ENCODE measurements at regions not wholly inside any gene's neighbourhood (a gene's known extent, or its start where the extent isn't known, plus 50 kb on each side); places are given as distances from the start of the nearest gene placed in this dataset.

- no peak for TF ChIP-seq ZNF692 (tag by site-specific recombination; IDR thresholded peaks at IDR 0.05)
- no peak for TF ChIP-seq ZNF626 (tag by site-specific recombination; IDR thresholded peaks at IDR 0.05)
- TF ChIP-seq SP2 (tag by site-specific recombination; IDR thresholded peaks at IDR 0.05) = no peak
- TF ChIP-seq ZNF558 (tag by site-specific recombination; IDR thresholded peaks at IDR 0.05) = no peak
Measured at GRCh38 chr9:82716821-82717220, 346.1 kb downstream of the RASEF start (continued).

GRCh38 chr9:82720515-82720914 is 342.4 kb downstream of the RASEF start:
- no peak overlapping the region for H3K27ac ChIP-seq (ENCODE audit: extremely low read depth, low read depth, low read length)
- CTCF ChIA-PET = no interaction called here
- POLR2A ChIA-PET = no interaction called here
- TF ChIP-seq ZBTB21 (tag by site-specific recombination; IDR thresholded peaks at IDR 0.05) (no peak), ZNF621 (tag by site-specific recombination; IDR thresholded peaks at IDR 0.05) (no peak)
- no peak overlapping the region for H3K4me3 ChIP-seq (ENCODE audit: low read depth, low read length)
- H3K36me3 ChIP-seq (ENCODE audit: control insufficient read depth in 2 of 2, insufficient read depth in 1 of 2, low read length in 2 of 2) = no peaks in the 10 kb centered on the region
- no peaks in the 10 kb centered on the region for H3K9me3 ChIP-seq (ENCODE audit: control insufficient read depth, insufficient read depth, low read depth, low read length)
- H3K4me1 ChIP-seq (ENCODE audit: control insufficient read depth, insufficient read depth, low read length) = no peaks in the 10 kb centered on the region

- H3K9me3 ChIP-seq (ENCODE audit: control insufficient read depth, insufficient read depth, low read depth, low read length) = no peaks in the 10 kb centered on the region
- CTCF ChIA-PET = no interaction called here
Measured at GRCh38 chr9:82721593-82721992, 341.3 kb downstream of the RASEF start.

GRCh38 chr9:82722051-82722450 is 340.9 kb downstream of the RASEF start:
- no peaks in the 10 kb centered on the region for H3K4me1 ChIP-seq (ENCODE audit: control insufficient read depth, insufficient read depth, low read length)
- POLR2A ChIA-PET = no interaction called here
- H3K27ac ChIP-seq (ENCODE audit: extremely low read depth, low read depth, low read length) = no peak overlapping the region
- CTCF ChIA-PET = interaction anchor here (0.6 kb wide), 1 partner anchor 210 kb away, joined by 3 read pairs; no protein-coding TSS in a partner anchor
- no peaks in the 10 kb centered on the region for H3K9me3 ChIP-seq (ENCODE audit: control insufficient read depth, insufficient read depth, low read depth, low read length)
- H3K36me3 ChIP-seq (ENCODE audit: control insufficient read depth in 2 of 2, insufficient read depth in 1 of 2, low read length in 2 of 2) = no peaks in the 10 kb centered on the region
- H3K4me3 ChIP-seq (ENCODE audit: low read depth, low read length) = no peak overlapping the region
- TF ChIP-seq REPIN1 (tag by site-specific recombination; IDR thresholded peaks at IDR 0.05; ENCODE audit: low read depth) (no peak), ZNF629 (tag by site-specific recombination; IDR thresholded peaks at IDR 0.05) (no peak), ZNF776 (tag by site-specific recombination; IDR thresholded peaks at IDR 0.05; ENCODE audit: borderline replicate concordance) (no peak), ZBTB49 (tag by site-specific recombination; IDR thresholded peaks at IDR 0.05; ENCODE audit: low read depth) (no peak), ZBTB21 (tag by site-specific recombination; IDR thresholded peaks at IDR 0.05) (no peak), ZFP37 (tag by site-specific recombination; IDR thresholded peaks at IDR 0.05) (no peak), ZNF521 (tag by site-specific recombination; IDR thresholded peaks at IDR 0.05) (no peak), ZNF843 (tag by site-specific recombination; IDR thresholded peaks at IDR 0.05) (no peak), ZNF223 (tag by site-specific recombination; IDR thresholded peaks at IDR 0.05) (no peak), SCRT1 (tag by site-specific recombination; IDR thresholded peaks at IDR 0.05; ENCODE audit: borderline replicate concordance) (no peak), ZFP41 (tag by site-specific recombination; IDR thresholded peaks at IDR 0.05; ENCODE audit: borderline replicate concordance) (no peak)

More at GRCh38 chr9:82721593-82721992, 341.3 kb downstream of the RASEF start:
- no peak overlapping the region for H3K4me3 ChIP-seq (ENCODE audit: low read depth, low read length)
- TF ChIP-seq ZNF707 (tag by site-specific recombination; IDR thresholded peaks at IDR 0.05) (no peak), ZNF701 (tag by site-specific recombination; IDR thresholded peaks at IDR 0.05) (no peak), ZNF10 (tag by site-specific recombination; IDR thresholded peaks at IDR 0.05) (no peak), ZNF704 (tag by site-specific recombination; IDR thresholded peaks at IDR 0.05) (no peak), KLF10 (tag by site-specific recombination; IDR thresholded peaks at IDR 0.05) (no peak), ZEB2 (tag by site-specific recombination; IDR thresholded peaks at IDR 0.05) (no peak), ZNF366 (tag by site-specific recombination; conservative IDR thresholded peaks at IDR 0.05) (no peak), ZNF513 (tag by site-specific recombination; IDR thresholded peaks at IDR 0.05) (no peak), ZBTB1 (tag by site-specific recombination; IDR thresholded peaks at IDR 0.05) (no peak), ZNF747 (tag by site-specific recombination; IDR thresholded peaks at IDR 0.05) (no peak), ZNF423 (tag by site-specific recombination; IDR thresholded peaks at IDR 0.05) (no peak), ZNF114 (tag by site-specific recombination; IDR thresholded peaks at IDR 0.05) (no peak), ZNF138 (tag by site-specific recombination; IDR thresholded peaks at IDR 0.05; ENCODE audit: borderline replicate concordance) (no peak), SALL2 (tag by site-specific recombination; IDR thresholded peaks at IDR 0.05; ENCODE audit: borderline replicate concordance) (no peak), ZNF202 (tag by site-specific recombination; IDR thresholded peaks at IDR 0.05; ENCODE audit: borderline replicate concordance) (no peak), ZBTB7A (tag by site-specific recombination; IDR thresholded peaks at IDR 0.05; ENCODE audit: low read depth) (no peak)
- H3K27ac ChIP-seq (ENCODE audit: extremely low read depth, low read depth, low read length) = no peak overlapping the region
- H3K4me1 ChIP-seq (ENCODE audit: control insufficient read depth, insufficient read depth, low read length) = no peaks in the 10 kb centered on the region
- POLR2A ChIA-PET = no interaction called here
- H3K36me3 ChIP-seq (ENCODE audit: control insufficient read depth in 2 of 2, insufficient read depth in 1 of 2, low read length in 2 of 2) = no peaks in the 10 kb centered on the region
